Vagina (tissue), 2 donors: ENCODE measurements at regions not wholly inside any gene's neighbourhood (a gene's known extent, or its start where the extent isn't known, plus 50 kb on each side); places are given as distances from the start of the nearest gene placed in this dataset.
"Not testable (repeated sequence)": the region's sequence is repeated elsewhere in the genome, so short reads cannot be mapped to it uniquely, and the experiment has no call there.

Source experiments
- DNase-seq, 2 donors: peaks; one replicate each; pipeline ENCODE4 v3.0.0-alpha.2; 2017; ENCODE audit errors: extremely low spot score in 2 of 2
- H3K27ac ChIP-seq: fragments of 200-600 bp; sonication (generic); one replicate; pipeline ENCODE4 v1.5.1; 2019
- H3K27me3 ChIP-seq: fragments of 200-600 bp; sonication (generic); one replicate; pipeline ENCODE4 v1.5.1; 2019
- H3K36me3 ChIP-seq, 2 donors: fragments of 200-600 bp; sonication (generic); one replicate each; pipeline ENCODE4 v1.5.1; 2017 to 2019
- H3K4me1 ChIP-seq: fragments of 200-600 bp; sonication (generic); one replicate; pipeline ENCODE4 v1.5.1; 2019
- H3K4me3 ChIP-seq, 2 donors: fragments of 200-600 bp; sonication (generic); 1 replicate in 1 of 2; 2 replicates in 1 of 2; pipeline ENCODE4 v1.5.1; 2016 to 2019
- H3K9me3 ChIP-seq: fragments of 200-600 bp; sonication (generic); one replicate; pipeline ENCODE4 v1.5.1; 2019
- POLR2A ChIP-seq, 2 donors: fragments of 450-650 bp; IDR thresholded peaks; one replicate each; pipeline ENCODE4 v1.6.1; 2017; ENCODE audit warnings: antibody characterized with exemption in 2 of 2, mild to moderate bottlenecking in 2 of 2, moderate library complexity in 2 of 2
- POLR2AphosphoS5 ChIP-seq, 2 donors: sonication (generic); formaldehyde crosslinking; IDR thresholded peaks; one replicate each; pipeline ENCODE4 v1.9.0; 2017; ENCODE audit warnings: antibody characterized with exemption in 2 of 2, mild to moderate bottlenecking in 2 of 2, low read depth in 1 of 2; ENCODE audit not compliant: insufficient read depth in 1 of 2
- intact Hi-C: fragments of 100-400 bp; cut with DNase I; formaldehyde crosslinking; loops from one replicate; pipeline ENCODE4 v1.15.1; 2023
- TF ChIP-seq, protein P1 (sequence below), 3 experiments: fragments of 450-650 bp in 2 of 3; fragments of 200-600 bp in 1 of 3; sonication (generic) in 1 of 3; IDR thresholded peaks; one replicate each; pipeline ENCODE4 v1.5.1; 2017 to 2019; ENCODE audit warnings: antibody characterized with exemption in 3 of 3, mild to moderate bottlenecking in 2 of 3, moderate library complexity in 2 of 3

DNA sequence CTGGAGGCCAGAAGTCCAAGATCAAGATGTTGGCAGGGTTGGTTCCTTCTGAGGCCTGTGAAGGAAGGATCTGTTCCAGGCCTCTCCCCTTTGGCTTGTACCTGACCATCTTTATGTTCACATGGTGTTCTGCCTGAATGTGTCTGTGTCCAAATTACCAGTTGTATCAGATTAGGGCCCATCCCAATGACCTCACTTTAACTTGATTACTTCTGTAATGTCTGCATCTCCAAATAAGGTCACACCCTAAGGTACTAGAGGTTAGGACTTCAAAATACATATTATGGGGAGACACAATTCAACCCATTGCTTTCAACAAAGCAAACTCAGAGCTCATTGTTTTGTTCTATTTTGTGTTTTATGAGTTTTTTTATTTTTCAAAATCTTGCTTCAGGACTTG lies 75.7 kb downstream of the TNFAIP3 start:
- Histone ChIP-seq H3K4me1 (no peaks in the 10 kb centered on the region), H3K27ac (no peak overlapping the region), H3K9me3 (no peaks in the 10 kb centered on the region), H3K36me3 (no peaks in the 10 kb centered on the region), H3K27me3 (no peaks in the 10 kb centered on the region), H3K4me3 (no peak overlapping the region)
- intact Hi-C loops, result loop anchor here (5.0 kb wide), 1 partner anchor 240 kb away; no protein-coding TSS in a partner anchor
- DNase-seq, result no peak
- TF ChIP-seq, protein P1, sequence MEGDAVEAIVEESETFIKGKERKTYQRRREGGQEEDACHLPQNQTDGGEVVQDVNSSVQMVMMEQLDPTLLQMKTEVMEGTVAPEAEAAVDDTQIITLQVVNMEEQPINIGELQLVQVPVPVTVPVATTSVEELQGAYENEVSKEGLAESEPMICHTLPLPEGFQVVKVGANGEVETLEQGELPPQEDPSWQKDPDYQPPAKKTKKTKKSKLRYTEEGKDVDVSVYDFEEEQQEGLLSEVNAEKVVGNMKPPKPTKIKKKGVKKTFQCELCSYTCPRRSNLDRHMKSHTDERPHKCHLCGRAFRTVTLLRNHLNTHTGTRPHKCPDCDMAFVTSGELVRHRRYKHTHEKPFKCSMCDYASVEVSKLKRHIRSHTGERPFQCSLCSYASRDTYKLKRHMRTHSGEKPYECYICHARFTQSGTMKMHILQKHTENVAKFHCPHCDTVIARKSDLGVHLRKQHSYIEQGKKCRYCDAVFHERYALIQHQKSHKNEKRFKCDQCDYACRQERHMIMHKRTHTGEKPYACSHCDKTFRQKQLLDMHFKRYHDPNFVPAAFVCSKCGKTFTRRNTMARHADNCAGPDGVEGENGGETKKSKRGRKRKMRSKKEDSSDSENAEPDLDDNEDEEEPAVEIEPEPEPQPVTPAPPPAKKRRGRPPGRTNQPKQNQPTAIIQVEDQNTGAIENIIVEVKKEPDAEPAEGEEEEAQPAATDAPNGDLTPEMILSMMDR (IDR thresholded peaks at IDR 0.05), result no peak
- TF ChIP-seq POLR2A (IDR thresholded peaks at IDR 0.05) (no peak), POLR2AphosphoS5 (IDR thresholded peaks at IDR 0.05; ENCODE audit: insufficient read depth in 1 of 2, low read depth in 1 of 2) (no peak)

GRCh38 chr6:137944381-137944780 lies 77.3 kb downstream of the TNFAIP3 start:
- not testable (repeated sequence) for DNase-seq, H3K27ac ChIP-seq, H3K27me3 ChIP-seq, H3K4me1 ChIP-seq, H3K36me3 ChIP-seq, H3K9me3 ChIP-seq
- intact Hi-C loops, result loop anchor here (5.0 kb wide), 1 partner anchor 242 kb away; no protein-coding TSS in a partner anchor
- H3K4me3 ChIP-seq, result peak overlapping the region in 1 of 2 donors; percentile 4

- H3K4me3 ChIP-seq, result peak overlapping the region in 1 of 2 donors; percentile 4
- H3K9me3 ChIP-seq, result no peaks in the 10 kb centered on the region
- H3K36me3 ChIP-seq, result no peaks in the 10 kb centered on the region
- DNase-seq, result no peak
- no peak for TF ChIP-seq POLR2AphosphoS5 (IDR thresholded peaks at IDR 0.05; ENCODE audit: insufficient read depth in 1 of 2, low read depth in 1 of 2)
- TF ChIP-seq, protein P1 (IDR thresholded peaks at IDR 0.05), result peak; percentile 61 to 80 (median 66)
- no peak for TF ChIP-seq POLR2A (IDR thresholded peaks at IDR 0.05)
- H3K4me1 ChIP-seq, result no peaks in the 10 kb centered on the region
- H3K27me3 ChIP-seq, result no peaks in the 10 kb centered on the region
- H3K27ac ChIP-seq, result no peak overlapping the region
- intact Hi-C loops, result loop anchor here (5.0 kb wide), 1 partner anchor 243 kb away; no protein-coding TSS in a partner anchor
These were observed 77.9 kb downstream of the TNFAIP3 start for GRCh38 chr6:137944793-137945498.

DNA sequence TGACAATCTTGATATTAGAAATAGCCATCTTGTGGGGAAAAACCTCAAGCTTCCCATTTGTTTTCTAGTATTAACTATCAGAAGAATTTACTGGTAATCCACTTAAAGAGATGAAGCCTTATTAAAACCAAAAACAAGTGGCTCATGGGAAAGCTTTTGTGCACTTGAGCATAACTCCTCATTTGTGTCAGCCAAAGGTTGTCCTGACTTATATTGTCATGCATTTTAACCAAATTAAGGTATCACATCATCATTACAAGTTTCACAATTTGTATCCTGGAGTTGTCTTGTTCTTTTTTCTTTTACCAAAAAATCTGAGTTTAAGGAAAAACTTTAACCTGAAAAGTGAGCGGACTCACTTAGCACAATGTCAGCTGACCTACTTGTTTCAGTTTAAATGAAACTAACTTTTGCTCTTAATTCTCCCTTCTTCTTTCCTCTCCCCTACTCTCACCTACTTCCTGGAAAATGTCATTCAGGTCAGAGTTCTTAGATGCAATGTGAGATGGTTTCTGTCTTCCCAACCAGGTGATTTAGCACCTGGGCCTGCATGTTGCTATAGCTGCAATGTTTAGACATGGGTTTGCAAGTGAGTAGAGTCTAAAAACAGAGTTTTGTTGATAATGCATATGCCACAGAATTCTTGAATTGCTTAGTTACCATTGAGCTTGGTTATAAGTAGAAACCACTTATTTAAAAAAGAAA lies 82.8 kb downstream of the TNFAIP3 start:
- Histone ChIP-seq H3K27me3 (no peaks in the 10 kb centered on the region), H3K36me3 (no peaks in the 10 kb centered on the region), H3K9me3 (no peaks in the 10 kb centered on the region), H3K27ac (no peak overlapping the region), H3K4me1 (no peaks in the 10 kb centered on the region), H3K4me3 (no peak overlapping the region)
- intact Hi-C loops, result no loop called here
- DNase-seq, result no peak
- TF ChIP-seq, protein P1 (IDR thresholded peaks at IDR 0.05), result no peak
- no peak for TF ChIP-seq POLR2A (IDR thresholded peaks at IDR 0.05)
- no peak for TF ChIP-seq POLR2AphosphoS5 (IDR thresholded peaks at IDR 0.05; ENCODE audit: insufficient read depth in 1 of 2, low read depth in 1 of 2)

- H3K27me3 ChIP-seq, result no peaks in the 10 kb centered on the region
- no peak overlapping the region for H3K27ac ChIP-seq
- no peaks in the 10 kb centered on the region for H3K36me3 ChIP-seq
- no peaks in the 10 kb centered on the region for H3K9me3 ChIP-seq
- no peak for DNase-seq
- intact Hi-C loops, result no loop called here
- H3K4me3 ChIP-seq, result no peak overlapping the region
- TF ChIP-seq POLR2AphosphoS5 (IDR thresholded peaks at IDR 0.05; ENCODE audit: insufficient read depth in 1 of 2, low read depth in 1 of 2) (no peak), POLR2A (IDR thresholded peaks at IDR 0.05) (no peak)
- TF ChIP-seq, protein P1 (IDR thresholded peaks at IDR 0.05), result no peak
- no peaks in the 10 kb centered on the region for H3K4me1 ChIP-seq
These were observed 83.5 kb downstream of the TNFAIP3 start for GRCh38 chr6:137950581-137950980.
